GM19395 (cell line): ENCODE measurements at regions not wholly inside any gene's neighbourhood (a gene's known extent, or its start where the extent isn't known, plus 50 kb on each side); places are given as distances from the start of the nearest gene placed in this dataset.

ENCODE experiments used
- ATAC-seq: cut with Tn5 transposase; IDR thresholded peaks from one replicate; pipeline ENCODE4 v1.9.1; 2021; ENCODE audit warnings: mild to moderate bottlenecking, moderate library complexity; ENCODE audit not compliant: unreplicated experiment

GRCh38 chr6:125489579-125490285, 188.0 kb upstream of the HDDC2 start:
- no peak for ATAC-seq

- no peak for ATAC-seq
These were observed 190.3 kb upstream of the HDDC2 start for GRCh38 chr6:125491860-125492618.

DNA sequence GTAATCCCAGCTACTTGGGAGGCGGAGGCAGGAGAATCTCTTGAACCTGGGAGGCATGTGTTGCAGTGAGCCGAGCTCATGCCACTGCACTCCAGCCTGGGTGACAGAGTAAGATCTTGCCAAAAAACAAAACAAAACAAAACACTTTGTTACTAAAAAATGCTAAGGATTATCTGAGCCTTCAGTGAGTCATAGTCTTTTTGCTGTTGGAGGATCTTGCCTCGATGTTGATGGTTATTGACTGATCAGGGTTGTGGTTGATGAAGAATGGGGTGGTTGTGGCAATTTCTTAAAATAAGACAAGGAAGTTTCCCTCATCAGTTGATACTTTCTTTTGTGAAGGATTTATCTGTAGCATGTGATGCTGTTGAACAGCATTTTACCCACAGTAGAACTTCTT, 196.8 kb upstream of the HDDC2 start:
- no peak for ATAC-seq

DNA sequence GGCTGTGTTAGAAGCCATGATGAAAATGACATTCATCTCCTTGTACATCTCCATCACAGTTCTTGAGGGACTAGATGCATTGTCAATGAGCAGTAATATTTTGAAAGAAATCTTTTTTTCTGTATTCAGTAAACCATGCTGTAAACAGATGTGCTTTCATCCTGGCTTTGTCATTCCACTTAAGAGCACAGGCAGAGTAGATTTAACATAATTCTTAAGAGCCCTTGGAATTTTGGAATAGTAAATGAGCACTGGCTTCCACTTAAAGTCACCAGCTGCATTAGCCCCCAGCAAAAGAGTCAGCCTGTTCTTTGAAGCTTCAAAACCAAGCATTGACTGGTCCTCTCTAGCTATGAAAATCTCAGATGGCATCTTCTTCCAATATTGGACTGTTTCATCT, 197.8 kb upstream of the HDDC2 start:
- no peak for ATAC-seq

GRCh38 chr6:125503181-125503580, 201.4 kb upstream of the HDDC2 start:
- no peak for ATAC-seq

DNA sequence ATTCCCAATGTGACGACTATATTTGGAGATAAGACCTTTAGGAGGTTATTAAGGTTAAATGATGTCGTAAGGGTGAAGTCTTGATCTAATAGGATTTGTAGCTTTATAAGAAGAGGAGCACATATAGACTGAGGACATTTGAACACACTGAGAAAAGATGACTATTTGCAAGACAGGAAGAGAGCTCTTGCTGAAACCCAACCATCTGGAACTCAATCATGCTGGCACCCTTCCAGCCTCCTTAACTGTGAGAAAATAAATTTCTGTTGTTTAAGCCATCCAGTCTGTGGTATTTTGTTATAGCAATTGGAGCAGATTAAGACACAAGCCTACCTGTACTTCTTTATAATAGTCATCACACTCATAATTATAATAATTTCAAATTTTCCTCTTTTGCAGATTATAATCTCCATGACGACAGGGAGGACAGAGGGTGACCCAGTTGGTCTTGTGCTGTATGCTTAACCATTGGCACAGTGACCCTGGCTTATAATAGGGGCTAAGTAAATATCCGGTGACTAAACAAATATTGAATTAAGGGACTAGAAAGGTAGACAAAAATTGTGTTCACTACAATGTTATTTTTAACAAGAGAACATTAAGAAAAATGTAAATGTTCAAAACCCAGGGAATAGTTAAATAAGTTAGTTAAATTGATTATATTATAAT, 206.4 kb upstream of the HDDC2 start:
- no peak for ATAC-seq

DNA sequence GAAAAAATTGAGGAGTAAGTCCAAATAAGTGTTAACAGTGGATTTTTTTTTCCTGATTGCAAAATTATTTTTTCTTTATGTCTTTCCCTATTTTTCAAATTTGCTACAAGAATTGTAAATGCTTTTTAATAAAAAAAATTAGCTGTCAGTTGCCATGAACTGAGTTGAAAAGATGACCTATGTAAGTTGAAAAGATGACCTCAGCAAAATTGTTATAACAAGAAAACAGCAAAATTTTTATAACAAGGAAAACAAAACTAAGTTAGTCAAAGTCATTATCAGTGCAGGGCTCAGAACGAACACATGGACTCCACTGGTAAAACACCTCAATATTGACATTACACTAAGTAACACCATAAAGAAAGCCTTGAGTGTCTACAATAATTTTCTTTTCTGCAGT, 207.0 kb upstream of the HDDC2 start:
- no peak for ATAC-seq

GRCh38 chr6:125509477-125509876, 207.7 kb upstream of the HDDC2 start:
- ATAC-seq: no peak

- no peak for ATAC-seq
These were observed 208.6 kb upstream of the HDDC2 start for GRCh38 chr6:125510405-125510804.

DNA sequence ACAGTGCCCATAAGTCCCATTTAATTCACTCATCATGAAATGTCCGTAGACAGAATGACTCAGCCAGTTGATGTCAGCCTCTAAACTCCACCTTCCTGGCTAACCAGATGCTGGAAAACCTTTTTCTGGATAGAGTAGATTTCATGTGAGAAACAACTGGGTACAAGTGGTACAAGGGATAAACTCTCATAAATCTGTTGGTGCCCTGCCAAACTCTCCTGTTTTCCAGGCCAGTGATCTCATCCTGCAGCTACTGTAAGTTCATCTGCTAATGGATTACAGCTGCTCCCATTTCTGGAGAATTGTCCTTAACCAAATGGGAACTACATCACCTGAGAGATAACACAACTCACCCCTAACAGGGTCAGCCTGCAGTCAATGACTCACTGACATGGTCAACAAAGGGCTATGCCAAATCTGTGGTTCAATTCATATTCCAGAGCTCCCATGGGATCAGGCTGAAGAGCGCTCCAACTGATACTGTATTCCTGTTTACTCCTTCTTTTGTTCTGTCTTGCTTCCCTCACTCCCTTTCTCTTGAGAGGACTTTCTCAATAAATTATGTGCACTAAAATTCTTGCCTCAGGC, 210.1 kb upstream of the HDDC2 start:
- ATAC-seq: no peak

DNA sequence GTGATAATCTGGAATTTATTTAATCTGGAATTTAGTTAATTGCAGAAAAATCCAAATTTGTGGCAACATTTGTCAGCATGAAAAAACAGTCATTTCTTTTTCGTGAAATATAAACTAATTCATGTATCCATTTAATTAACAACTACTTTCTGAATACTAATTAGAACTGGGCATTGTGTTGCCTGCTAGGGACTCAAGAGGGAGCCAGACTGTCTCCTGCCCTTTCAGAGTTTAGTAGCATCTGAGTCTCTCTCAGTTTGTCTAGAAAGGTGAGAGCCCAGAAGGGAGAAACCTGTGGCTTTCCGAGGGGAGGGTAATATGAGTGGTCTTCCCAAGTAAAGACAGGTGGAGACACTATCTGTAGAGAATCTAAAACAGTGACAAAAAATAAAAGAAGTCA, 210.9 kb upstream of the HDDC2 start:
- peak; percentile 65 for ATAC-seq

DNA sequence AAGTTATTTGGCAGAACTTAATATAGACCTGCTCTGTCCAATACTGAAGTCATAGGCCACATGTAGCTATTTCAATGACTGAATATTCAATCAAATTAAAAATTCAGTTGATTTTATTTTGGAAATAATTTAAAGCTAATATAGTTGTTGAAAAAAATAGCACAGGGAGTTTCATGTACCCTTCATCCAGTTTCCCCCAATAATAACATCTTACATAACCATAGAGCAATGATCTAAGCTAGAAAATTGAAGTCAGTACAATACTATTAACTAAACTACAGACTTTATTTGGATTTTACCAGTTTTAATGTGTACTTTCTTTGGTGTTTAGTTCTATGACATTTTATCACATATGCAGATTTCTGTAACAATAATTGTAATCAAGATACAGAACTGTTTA, 212.2 kb upstream of the HDDC2 start:
- ATAC-seq: no peak

DNA sequence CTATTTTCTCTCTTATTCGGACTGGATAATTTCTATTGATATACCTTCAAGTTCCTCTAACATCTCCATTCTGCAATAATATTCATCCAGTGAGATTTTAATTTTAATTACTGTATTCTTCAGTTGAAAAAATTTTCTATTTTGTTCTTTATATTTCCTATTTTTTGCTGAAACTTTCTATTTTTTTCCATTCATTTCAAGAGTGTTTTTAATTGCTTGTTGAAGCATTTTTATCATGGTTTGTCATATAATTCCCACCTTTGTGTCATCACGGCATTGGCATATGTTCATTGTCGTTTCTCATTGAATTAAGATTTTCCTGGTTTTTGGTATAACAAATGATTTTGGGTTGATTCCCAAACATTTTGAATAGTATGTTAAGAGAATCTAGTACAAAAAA, 214.9 kb upstream of the HDDC2 start:
- no peak for ATAC-seq

GRCh38 chr6:125519367-125519766, 217.6 kb upstream of the HDDC2 start:
- ATAC-seq: no peak

GRCh38 chr6:125524356-125524755, 222.6 kb upstream of the HDDC2 start:
- no peak for ATAC-seq

- no peak for ATAC-seq
These were observed 223.3 kb upstream of the HEY2 start for GRCh38 chr6:125526007-125526720.

GRCh38 chr6:125528621-125529041, 220.8 kb upstream of the HEY2 start:
- ATAC-seq: no peak

- no peak for ATAC-seq
These were observed 220.4 kb upstream of the HEY2 start for GRCh38 chr6:125529061-125529460.

- ATAC-seq: no peak
These were observed 215.6 kb upstream of the HEY2 start for GRCh38 chr6:125533710-125534397.
